ENCODE measurements at regions not wholly inside any gene's neighbourhood (a gene's known extent, or its start where the extent isn't known, plus 50 kb on each side); places are given as distances from the start of the nearest gene placed in this dataset.

GRCh38 chr14:38316922-38317321, 61.0 kb upstream of the CLEC14A start:
- no peak for DNase-seq (ENCODE audit: low read depth in 2 of 2)

DNA sequence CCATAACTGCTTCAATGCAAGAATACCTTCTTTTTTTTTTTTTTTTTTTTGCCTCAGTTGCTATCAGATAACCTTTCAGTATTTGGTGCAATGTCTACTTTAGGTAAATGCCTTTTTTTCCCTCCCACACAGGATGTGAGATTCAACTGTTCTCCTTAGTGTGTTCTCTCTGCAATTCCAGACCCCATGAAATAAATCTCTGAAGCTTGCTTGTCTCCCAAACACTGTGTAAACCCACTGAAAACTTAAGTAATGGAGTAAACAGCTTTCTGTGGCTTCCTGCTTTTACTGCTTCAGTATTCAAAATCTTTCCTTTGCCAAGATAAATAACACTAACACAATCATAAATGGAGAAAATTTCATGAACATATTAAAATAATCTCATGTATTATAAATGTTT, 55.8 kb upstream of the CLEC14A start:
- DNase-seq (ENCODE audit: low read depth in 2 of 2), result no peak

GRCh38 chr14:38310420-38310995, 54.6 kb upstream of the CLEC14A start:
- no peak for DNase-seq (ENCODE audit: low read depth in 2 of 2)

DNA sequence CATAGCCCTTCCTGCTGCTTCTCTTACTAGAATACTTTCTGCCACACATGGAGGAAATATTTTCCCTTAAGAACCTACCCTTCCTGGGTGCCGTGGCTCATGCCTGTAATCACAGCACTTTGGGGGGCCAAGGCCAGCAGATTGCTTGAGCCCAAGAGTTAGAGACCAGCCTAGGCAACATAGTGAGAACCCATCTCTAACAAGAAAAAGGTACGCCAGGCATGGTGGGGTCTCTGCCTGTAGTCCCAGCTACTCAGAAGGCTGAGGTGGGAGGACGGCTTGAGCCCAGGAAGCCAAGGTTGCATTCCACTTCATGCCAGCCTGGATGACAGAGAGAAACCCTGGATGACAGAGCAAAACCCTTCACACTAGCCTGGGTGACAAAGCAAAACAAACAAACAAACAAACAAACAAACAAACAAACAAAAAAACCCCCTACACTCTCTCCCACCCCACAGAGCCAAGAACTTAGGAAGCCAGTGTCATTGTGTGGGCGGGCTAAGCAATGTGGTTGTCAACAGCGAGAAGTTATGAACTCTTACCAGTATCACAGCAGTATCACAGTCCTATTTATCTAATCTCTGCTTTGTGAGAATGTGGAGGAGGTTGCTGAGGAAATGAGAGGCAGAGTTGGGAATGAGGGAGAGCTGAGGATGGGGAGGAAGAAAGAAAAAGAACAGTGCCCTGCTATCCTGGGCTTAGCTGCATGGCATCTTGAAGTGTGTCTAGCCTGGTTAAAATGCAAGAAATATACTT, 53.8 kb upstream of the CLEC14A start:
- DNase-seq (ENCODE audit: low read depth in 2 of 2), result no peak

Measured in fibroblast of skin of left biceps (primary cell).